Brain microvascular endothelial cell (primary cell): ENCODE measurements at regions not wholly inside any gene's neighbourhood (a gene's known extent, or its start where the extent isn't known, plus 50 kb on each side); places are given as distances from the start of the nearest gene placed in this dataset.

ENCODE experiments used
- DNase-seq: peaks from one replicate; pipeline ENCODE4 v3.0.0-alpha.2; 2020
- H3K27ac ChIP-seq: fragments of 250-450 bp; sonication (Bioruptor Pico); 2 replicates; pipeline ENCODE4 v1.5.1; 2020; ENCODE audit warnings: mild to moderate bottlenecking, moderate library complexity
- H3K27me3 ChIP-seq: fragments of 250-450 bp; sonication (Bioruptor Pico); replicated peaks from 2 replicates; pipeline ENCODE4 v1.5.1; 2020; ENCODE audit warnings: mild to moderate bottlenecking
- H3K36me3 ChIP-seq: fragments of 250-450 bp; sonication (Bioruptor Pico); replicated peaks from 2 replicates; pipeline ENCODE4 v1.5.1; 2020; ENCODE audit warnings: mild to moderate bottlenecking
- H3K4me3 ChIP-seq: 2 replicates; pipeline ENCODE4 v1.5.1; 2011; ENCODE audit warnings: low read depth, mild to moderate bottlenecking, control low read depth, low read length, moderate library complexity
- CTCF ChIP-seq: IDR thresholded peaks from 2 replicates; pipeline ENCODE4 v1.5.1; 2011; ENCODE audit warnings: low read depth, mild to moderate bottlenecking, moderate library complexity, low read length, control low read depth, inconsistent platforms; ENCODE audit errors: missing control alignments
- in situ Hi-C: cut with HindIII; loops from 2 replicates; pipeline ENCODE4 v1.10.0; 2017; ENCODE audit warnings: low sequenced_read_pairs, low pct_ligation_motif_present

GRCh38 chr3:135779024-135779423, 186.5 kb upstream of the PPP2R3A start:
- TF ChIP-seq CTCF = no peak
- Histone ChIP-seq H3K36me3 (no peaks in the 10 kb centered on the region), H3K4me3 (no peak overlapping the region), H3K27ac (no peak overlapping the region), H3K27me3 (no peaks in the 10 kb centered on the region)
- in situ Hi-C loops = no loop called here
- no peak for DNase-seq

GRCh38 chr3:135779590-135780235, 185.8 kb upstream of the PPP2R3A start:
- Histone ChIP-seq H3K27ac (no peak overlapping the region), H3K4me3 (no peak overlapping the region), H3K36me3 (no peaks in the 10 kb centered on the region), H3K27me3 (no peaks in the 10 kb centered on the region)
- no peak for TF ChIP-seq CTCF
- no peak for DNase-seq
- in situ Hi-C loops = no loop called here

GRCh38 chr3:135781026-135781815, 184.3 kb upstream of the PPP2R3A start:
- H3K27ac ChIP-seq = no peak overlapping the region
- no peak for DNase-seq
- H3K36me3 ChIP-seq = no peaks in the 10 kb centered on the region
- no peak overlapping the region for H3K4me3 ChIP-seq
- no peak for TF ChIP-seq CTCF
- in situ Hi-C loops = no loop called here
- H3K27me3 ChIP-seq = no peaks in the 10 kb centered on the region

- Histone ChIP-seq H3K27ac (no peak overlapping the region), H3K36me3 (no peaks in the 10 kb centered on the region), H3K27me3 (no peaks in the 10 kb centered on the region), H3K4me3 (no peak overlapping the region)
- DNase-seq = no peak
- no peak for TF ChIP-seq CTCF
- in situ Hi-C loops = no loop called here
Measured at GRCh38 chr3:135784557-135784956, 181.0 kb upstream of the PPP2R3A start.

GRCh38 chr3:135788146-135788545, 177.4 kb upstream of the PPP2R3A start:
- DNase-seq = no peak
- Histone ChIP-seq H3K27ac (no peak overlapping the region), H3K36me3 (no peaks in the 10 kb centered on the region), H3K4me3 (no peak overlapping the region), H3K27me3 (no peaks in the 10 kb centered on the region)
- TF ChIP-seq CTCF = no peak
- in situ Hi-C loops = no loop called here

- H3K4me3 ChIP-seq = no peak overlapping the region
- no peak overlapping the region for H3K27ac ChIP-seq
- H3K27me3 ChIP-seq = no peaks in the 10 kb centered on the region
- DNase-seq = no peak
- H3K36me3 ChIP-seq = no peaks in the 10 kb centered on the region
- in situ Hi-C loops = no loop called here
- TF ChIP-seq CTCF = no peak
Measured at GRCh38 chr3:135788978-135789377, 176.6 kb upstream of the PPP2R3A start.
